NCI-H1436 (cell line): ENCODE measurements at regions not wholly inside any gene's neighbourhood (a gene's known extent, or its start where the extent isn't known, plus 50 kb on each side); places are given as distances from the start of the nearest gene placed in this dataset.
"Not testable (repeated sequence)": the region's sequence is repeated elsewhere in the genome, so short reads cannot be mapped to it uniquely, and the experiment has no call there.

Experiments used
- DNase-seq: peaks from one replicate; lab custom pipeline; 2025; lab: John Stamatoyannopoulos, UW

GRCh38 chr20:30669330-30670029 lies 588.0 kb upstream of the DEFB115 start:
- not testable (repeated sequence) for DNase-seq

GRCh38 chr20:30671120-30671519 lies 586.3 kb upstream of the DEFB115 start:
- DNase-seq = not testable (repeated sequence)

- DNase-seq = not testable (repeated sequence)
These were observed 581.4 kb upstream of the DEFB115 start for GRCh38 chr20:30675988-30676564.

- not testable (repeated sequence) for DNase-seq
These were observed 575.2 kb upstream of the DEFB115 start for GRCh38 chr20:30682236-30682635.

GRCh38 chr20:30712861-30713260 lies 544.6 kb upstream of the DEFB115 start:
- not testable (repeated sequence) for DNase-seq

GRCh38 chr20:30719415-30720199 lies 537.9 kb upstream of the DEFB115 start:
- DNase-seq = not testable (repeated sequence)

- DNase-seq = not testable (repeated sequence)
These were observed 534.0 kb upstream of the DEFB115 start for GRCh38 chr20:30723511-30723910.

GRCh38 chr20:30723934-30724687 lies 533.4 kb upstream of the DEFB115 start:
- peak; percentile 36 for DNase-seq

GRCh38 chr20:30724688-30725074 lies 532.8 kb upstream of the DEFB115 start:
- DNase-seq = not testable (repeated sequence)

- not testable (repeated sequence) for DNase-seq
These were observed 532.3 kb upstream of the DEFB115 start for GRCh38 chr20:30725188-30725587.

- not testable (repeated sequence) for DNase-seq
These were observed 529.1 kb upstream of the DEFB115 start for GRCh38 chr20:30728271-30728885.
